ENCODE measurements at regions not wholly inside any gene's neighbourhood (a gene's known extent, or its start where the extent isn't known, plus 50 kb on each side); places are given as distances from the start of the nearest gene placed in this dataset.
A peak's percentile ranks its signal among the peaks of the same experiment; 100 is the strongest.
"Not testable (repeated sequence)": the region's sequence is repeated elsewhere in the genome, so short reads cannot be mapped to it uniquely, and the experiment has no call there.

- no peak for DNase-seq
These were observed 362.8 kb upstream of the FOXK1 start for GRCh38 chr7:4319280-4319679.

DNA sequence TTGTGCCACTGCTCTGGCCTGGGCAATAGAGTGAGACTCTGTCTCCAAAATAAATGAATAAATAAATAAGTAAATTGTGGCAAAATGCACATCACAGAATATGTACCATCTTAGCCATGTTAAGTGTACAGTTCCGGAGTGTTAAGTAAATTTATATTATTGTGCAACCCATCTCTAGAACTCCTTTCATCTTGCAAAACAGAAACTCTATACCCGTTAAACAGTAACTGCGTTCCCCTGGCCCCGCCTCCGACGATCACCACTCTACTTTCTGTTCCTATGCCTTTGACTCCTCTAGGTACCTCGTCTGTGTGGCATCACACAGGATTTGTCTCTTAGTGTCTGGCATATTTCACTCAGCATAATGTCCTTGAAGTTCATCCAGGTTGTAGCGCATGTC, 356.4 kb upstream of the FOXK1 start:
- DNase-seq: no peak

- DNase-seq: no peak
These were observed 350.4 kb upstream of the FOXK1 start for GRCh38 chr7:4331711-4332110.

DNA sequence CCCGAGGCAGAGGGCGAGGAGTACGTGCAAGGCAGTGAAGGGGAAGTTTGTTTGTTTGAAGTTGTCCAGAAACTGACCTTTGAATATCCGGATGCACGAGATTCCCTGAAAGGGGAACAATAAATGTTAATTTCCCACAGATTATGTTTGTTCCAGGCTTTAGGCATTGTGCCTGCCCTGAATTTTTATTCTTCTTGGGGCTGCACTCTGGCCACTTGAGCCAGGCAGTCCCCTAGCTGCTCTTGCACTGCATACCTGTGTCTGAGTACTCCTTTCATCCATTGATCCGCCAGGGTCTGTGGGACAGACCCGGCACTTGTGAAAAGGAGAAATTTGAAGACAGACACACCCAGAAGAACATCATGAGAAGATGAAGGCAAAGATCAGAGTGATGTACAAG, 343.5 kb upstream of the FOXK1 start:
- DNase-seq: no peak

GRCh38 chr7:4343272-4344247, 338.5 kb upstream of the FOXK1 start:
- no peak for DNase-seq

GRCh38 chr7:4345004-4345403, 337.1 kb upstream of the FOXK1 start:
- no peak for DNase-seq

GRCh38 chr7:4352069-4352468, 330.0 kb upstream of the FOXK1 start:
- no peak for DNase-seq

DNA sequence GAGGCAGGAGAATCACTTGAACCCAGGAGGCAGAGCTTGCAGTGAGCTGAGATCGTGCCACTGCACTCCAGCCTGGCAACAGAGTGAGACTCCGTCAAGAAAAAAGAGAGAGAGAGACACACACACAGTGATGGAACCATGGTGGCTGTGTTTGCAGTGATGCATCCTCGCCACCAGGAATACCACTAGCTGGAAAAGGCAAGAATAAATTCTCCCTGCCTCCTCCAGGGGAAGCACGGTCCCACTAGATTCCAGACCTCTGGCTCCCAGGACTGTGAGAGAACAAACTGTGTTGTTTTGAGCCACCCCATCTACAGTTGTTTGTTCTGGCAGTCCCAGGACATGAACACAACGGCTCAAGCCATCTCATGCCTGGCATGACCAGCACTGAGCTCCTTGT, 320.3 kb upstream of the FOXK1 start:
- peak; percentile 5 for DNase-seq

DNA sequence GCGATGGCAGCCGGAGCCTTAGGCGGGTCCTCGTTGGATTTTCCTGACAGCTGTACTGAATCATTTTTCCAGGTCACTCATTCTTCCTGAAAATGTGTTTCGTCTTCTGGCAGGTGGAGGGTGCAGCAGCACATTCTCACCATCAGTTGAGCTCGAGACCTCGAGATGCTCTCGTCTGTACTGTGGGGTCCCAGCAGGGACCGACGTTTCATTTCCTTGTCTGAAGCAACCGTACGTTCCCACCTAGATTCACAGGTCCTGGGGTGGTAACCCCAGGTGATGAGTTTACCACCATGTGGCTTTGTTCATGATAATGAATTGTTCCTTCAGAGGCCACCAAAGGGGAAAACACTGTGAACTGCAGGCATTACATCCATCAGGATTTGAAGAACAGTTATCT, 298.5 kb upstream of the FOXK1 start:
- no peak for DNase-seq

GRCh38 chr7:4386190-4386589, 295.9 kb upstream of the FOXK1 start:
- DNase-seq: no peak

DNA sequence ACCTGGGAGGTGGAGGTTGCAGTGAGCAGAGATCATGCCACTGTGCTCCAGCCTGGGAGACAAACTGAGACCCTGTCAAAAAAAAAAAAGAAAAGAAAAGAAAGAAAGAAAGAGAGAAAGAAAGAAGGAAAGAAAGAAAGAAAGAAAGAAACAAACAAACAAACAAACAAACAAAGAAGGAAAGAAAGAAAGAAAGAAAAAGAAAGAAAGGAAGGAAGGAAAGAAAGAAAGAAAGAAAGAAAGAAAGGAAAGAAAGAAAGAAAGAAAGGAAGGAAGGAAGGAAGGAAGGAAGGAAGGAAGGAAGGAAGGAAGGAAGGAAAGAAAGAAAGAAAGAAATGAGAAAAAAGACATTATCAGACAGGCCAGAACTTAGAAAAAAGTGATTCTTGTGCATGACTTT, 291.0 kb upstream of the FOXK1 start:
- not testable (repeated sequence) for DNase-seq

GRCh38 chr7:4394736-4395135, 287.4 kb upstream of the FOXK1 start:
- no peak for DNase-seq

GRCh38 chr7:4399121-4399520, 283.0 kb upstream of the FOXK1 start:
- DNase-seq: no peak

DNA sequence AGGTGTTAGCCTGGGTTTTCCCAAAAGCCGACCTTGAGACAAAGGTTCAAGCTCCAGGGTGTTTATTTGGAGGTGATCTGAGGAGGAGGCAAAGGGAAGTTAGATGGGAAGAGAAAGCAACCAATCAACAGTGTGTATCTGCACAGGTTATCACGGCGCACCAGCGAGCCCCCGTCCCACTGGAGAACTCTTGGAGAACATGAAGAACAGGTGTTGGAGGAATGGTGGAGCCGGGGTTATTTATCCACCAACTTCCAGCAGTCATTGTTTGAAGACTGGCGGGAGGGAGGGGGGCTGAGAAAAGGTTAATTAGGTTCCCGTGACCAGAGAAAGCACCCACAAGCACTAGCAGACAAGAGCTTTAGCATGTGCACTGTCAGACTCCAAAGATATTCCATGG, 282.5 kb upstream of the FOXK1 start:
- no peak for DNase-seq

GRCh38 chr7:4406288-4407058, 275.6 kb upstream of the FOXK1 start:
- peak; percentile 14 for DNase-seq

DNA sequence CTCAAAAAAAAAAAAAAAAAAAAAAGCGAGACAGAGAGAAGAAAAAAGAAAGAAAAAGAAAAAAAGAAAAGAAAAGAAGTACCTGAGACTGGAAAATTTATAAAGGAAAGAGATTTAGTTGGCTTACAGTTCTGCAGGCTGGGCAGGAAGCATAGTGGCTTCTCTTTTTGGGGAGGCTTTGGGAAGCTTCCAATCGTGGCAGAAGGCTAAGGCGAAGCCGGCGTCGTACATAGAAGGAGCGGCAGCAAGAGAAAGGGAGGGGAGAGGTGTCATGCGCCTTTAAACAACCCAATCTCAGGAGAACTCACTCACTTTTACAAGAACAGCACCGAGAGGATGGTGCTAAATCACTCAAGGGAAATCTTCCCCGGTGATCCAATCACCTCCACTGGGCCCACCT, 272.1 kb upstream of the FOXK1 start:
- no peak for DNase-seq

- peak; percentile 55 for DNase-seq
These were observed 265.6 kb upstream of the FOXK1 start for GRCh38 chr7:4416396-4417056.

DNA sequence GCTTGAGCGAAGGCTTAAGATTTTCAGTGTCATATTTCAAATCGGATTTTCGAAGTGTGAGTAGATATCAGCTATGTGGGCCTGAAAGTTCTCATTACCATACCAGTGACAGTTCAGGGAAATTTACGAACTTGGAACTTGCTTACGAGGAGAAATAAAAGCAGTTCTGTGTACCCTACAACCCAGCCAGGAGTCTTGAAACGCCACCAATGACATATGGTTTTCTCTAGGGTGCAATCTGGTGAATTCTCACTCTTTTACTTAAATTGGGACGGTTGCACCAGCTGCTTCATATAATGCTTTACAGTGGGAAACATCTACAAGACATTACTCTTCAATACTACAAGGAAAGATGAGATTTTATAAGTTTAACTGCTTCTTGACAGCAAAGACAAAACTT, 253.6 kb upstream of the FOXK1 start:
- DNase-seq: no peak

GRCh38 chr7:4430227-4430626, 251.9 kb upstream of the FOXK1 start:
- DNase-seq: no peak

- DNase-seq: no peak
These were observed 247.8 kb upstream of the FOXK1 start for GRCh38 chr7:4434306-4434705.

- DNase-seq: no peak
These were observed 245.7 kb upstream of the FOXK1 start for GRCh38 chr7:4436361-4436895.

GRCh38 chr7:4436936-4437335, 245.2 kb upstream of the FOXK1 start:
- DNase-seq: no peak

DNA sequence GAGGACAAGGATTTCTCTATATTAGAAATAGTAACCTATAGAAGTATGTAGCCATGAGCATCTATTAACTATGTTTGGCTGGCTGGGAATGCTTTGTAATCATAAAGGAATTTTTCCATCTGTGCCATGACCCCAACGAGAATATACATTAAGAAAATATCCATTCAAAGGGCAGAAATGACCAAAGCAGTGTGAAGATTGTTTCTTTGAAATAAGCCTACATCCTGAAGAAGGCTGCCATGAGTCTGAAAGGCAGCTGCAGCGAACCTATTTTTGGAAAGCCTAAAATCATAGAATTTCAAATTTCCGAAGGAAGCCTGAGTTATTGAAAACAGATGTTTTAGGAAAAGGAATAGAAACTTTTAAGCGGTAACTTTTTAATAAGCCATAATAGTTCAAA, 244.2 kb upstream of the FOXK1 start:
- DNase-seq: no peak
